Smooth muscle cell (in vitro differentiated cells): ENCODE measurements at regions not wholly inside any gene's neighbourhood (a gene's known extent, or its start where the extent isn't known, plus 50 kb on each side); places are given as distances from the start of the nearest gene placed in this dataset.

Experiments
- DNase-seq: peaks from one replicate; lab custom pipeline; 2025; ENCODE audit not compliant: unreplicated experiment; lab: John Stamatoyannopoulos, UW
- H2AFZ ChIP-seq: fragments of 200-600 bp; sonication (generic); 2 replicates; pipeline ENCODE4 v1.6.0; 2016; ENCODE audit warnings: antibody characterized with exemption, low read depth, mild to moderate bottlenecking
- H3F3A ChIP-seq: fragments of 200-600 bp; sonication (generic); 2 replicates; pipeline ENCODE4 v1.6.0; 2017; ENCODE audit warnings: antibody characterized with exemption, low read depth
- H3K27ac ChIP-seq: fragments of 200-600 bp; sonication (generic); 2 replicates; pipeline ENCODE4 v1.5.1; 2016; ENCODE audit warnings: low read depth, mild to moderate bottlenecking
- H3K27me3 ChIP-seq: fragments of 200-600 bp; sonication (generic); 2 replicates; pipeline ENCODE4 v1.6.1; 2016; ENCODE audit warnings: low read depth, mild to moderate bottlenecking
- H3K36me3 ChIP-seq: fragments of 200-600 bp; sonication (generic); 2 replicates; pipeline ENCODE4 v1.5.1; 2016; ENCODE audit warnings: low read depth
- H3K4me1 ChIP-seq: fragments of 200-600 bp; sonication (generic); 2 replicates; pipeline ENCODE4 v1.5.1; 2016; ENCODE audit warnings: low read depth
- H3K4me2 ChIP-seq: fragments of 200-600 bp; sonication (generic); 2 replicates; pipeline ENCODE4 v1.6.0; 2016; ENCODE audit warnings: mild to moderate bottlenecking
- H3K4me3 ChIP-seq: fragments of 200-600 bp; sonication (generic); 2 replicates; pipeline ENCODE4 v1.5.1; 2016; ENCODE audit warnings: mild to moderate bottlenecking
- H3K79me2 ChIP-seq: fragments of 200-600 bp; sonication (generic); 2 replicates; pipeline ENCODE4 v1.6.0; 2016; ENCODE audit warnings: low read depth, mild to moderate bottlenecking
- H3K9ac ChIP-seq: fragments of 200-600 bp; sonication (generic); 2 replicates; pipeline ENCODE4 v1.6.0; 2016; ENCODE audit warnings: low read depth
- H3K9me3 ChIP-seq: fragments of 200-600 bp; sonication (generic); replicated peaks from 2 replicates; pipeline ENCODE4 v1.5.1; 2016; ENCODE audit warnings: low read depth
- H4K20me1 ChIP-seq: fragments of 200-600 bp; sonication (generic); 2 replicates; pipeline ENCODE4 v1.6.0; 2016; ENCODE audit warnings: low read depth
- CTCF ChIP-seq: fragments of 200-600 bp; sonication (generic); IDR thresholded peaks from 2 replicates; pipeline ENCODE4 v1.5.1; 2017; ENCODE audit warnings: borderline replicate concordance, mild to moderate bottlenecking, antibody characterized with exemption; ENCODE audit not compliant: insufficient read depth, poor library complexity, severe bottlenecking
- WGBS: methylation state at CpG from one replicate; pipeline ENCODE4 v1.1.7; 2016; ENCODE audit warnings: low lambda C conversion rate; 5-methylcytosine and 5-hydroxymethylcytosine counted together

- Histone ChIP-seq H3F3A (no peaks in the 10 kb centered on the region), H3K36me3 (no peaks in the 10 kb centered on the region), H3K79me2 (no peaks in the 10 kb centered on the region), H3K4me1 (no peaks in the 10 kb centered on the region), H3K4me3 (no peak overlapping the region), H3K9ac (no peak overlapping the region), H3K27me3 (no peaks in the 10 kb centered on the region), H2AFZ (no peak overlapping the region), H3K27ac (no peak overlapping the region), H3K9me3 (no peaks in the 10 kb centered on the region), H4K20me1 (no peaks in the 10 kb centered on the region), H3K4me2 (no peak overlapping the region)
- 93% methylated on average over 1 of the region's 1 CpG for WGBS
- TF ChIP-seq CTCF, result no peak
- DNase-seq, result no peak
Measured at GRCh38 chr6:144479991-144480390, 194.9 kb downstream of the UTRN start.

GRCh38 chr6:144480473-144480872 is 195.3 kb downstream of the UTRN start:
- Histone ChIP-seq H3K4me1 (no peaks in the 10 kb centered on the region), H3K36me3 (no peaks in the 10 kb centered on the region), H3K9ac (no peak overlapping the region), H3K27ac (no peak overlapping the region), H3K27me3 (no peaks in the 10 kb centered on the region), H3K9me3 (no peaks in the 10 kb centered on the region), H3K79me2 (no peaks in the 10 kb centered on the region), H3K4me3 (no peak overlapping the region), H2AFZ (no peak overlapping the region), H4K20me1 (no peaks in the 10 kb centered on the region), H3F3A (no peaks in the 10 kb centered on the region), H3K4me2 (no peak overlapping the region)
- WGBS, result 97% methylated on average over 5 of the region's 5 CpGs
- DNase-seq, result no peak
- TF ChIP-seq CTCF, result no peak

GRCh38 chr6:144481527-144481926 is 196.4 kb downstream of the UTRN start:
- H3K36me3 ChIP-seq, result no peaks in the 10 kb centered on the region
- H3K79me2 ChIP-seq, result no peaks in the 10 kb centered on the region
- H3K27ac ChIP-seq, result no peak overlapping the region
- H3K4me1 ChIP-seq, result no peaks in the 10 kb centered on the region
- H2AFZ ChIP-seq, result no peak overlapping the region
- no peaks in the 10 kb centered on the region for H3K27me3 ChIP-seq
- DNase-seq, result no peak
- TF ChIP-seq CTCF, result no peak
- 78% methylated on average over 6 of the region's 6 CpGs for WGBS
- H3K9me3 ChIP-seq, result no peaks in the 10 kb centered on the region
- no peaks in the 10 kb centered on the region for H4K20me1 ChIP-seq
- no peak overlapping the region for H3K4me3 ChIP-seq
- no peak overlapping the region for H3K4me2 ChIP-seq
- H3F3A ChIP-seq, result no peaks in the 10 kb centered on the region
- H3K9ac ChIP-seq, result no peak overlapping the region

- Histone ChIP-seq H3K27me3 (no peaks in the 10 kb centered on the region), H3K4me3 (no peak overlapping the region), H4K20me1 (no peaks in the 10 kb centered on the region), H3F3A (no peaks in the 10 kb centered on the region), H3K27ac (no peak overlapping the region), H3K79me2 (no peaks in the 10 kb centered on the region), H3K9me3 (no peaks in the 10 kb centered on the region), H3K4me1 (no peaks in the 10 kb centered on the region), H3K9ac (no peak overlapping the region), H3K36me3 (no peaks in the 10 kb centered on the region), H2AFZ (no peak overlapping the region), H3K4me2 (no peak overlapping the region)
- no peak for DNase-seq
- 43% methylated on average over 4 of the region's 4 CpGs for WGBS
- TF ChIP-seq CTCF, result peak; percentile 69
Measured at GRCh38 chr6:144482142-144482541, 197.0 kb downstream of the UTRN start.
